SW480 (cell line): ENCODE measurements at regions not wholly inside any gene's neighbourhood (a gene's known extent, or its start where the extent isn't known, plus 50 kb on each side); places are given as distances from the start of the nearest gene placed in this dataset.
"Not testable (repeated sequence)": the region's sequence is repeated elsewhere in the genome, so short reads cannot be mapped to it uniquely, and the experiment has no call there.

ENCODE experiments used
- DNase-seq: peaks from one replicate; pipeline ENCODE4 v3.0.0-alpha.2; 2016; ENCODE audit warnings: low spot score

DNA sequence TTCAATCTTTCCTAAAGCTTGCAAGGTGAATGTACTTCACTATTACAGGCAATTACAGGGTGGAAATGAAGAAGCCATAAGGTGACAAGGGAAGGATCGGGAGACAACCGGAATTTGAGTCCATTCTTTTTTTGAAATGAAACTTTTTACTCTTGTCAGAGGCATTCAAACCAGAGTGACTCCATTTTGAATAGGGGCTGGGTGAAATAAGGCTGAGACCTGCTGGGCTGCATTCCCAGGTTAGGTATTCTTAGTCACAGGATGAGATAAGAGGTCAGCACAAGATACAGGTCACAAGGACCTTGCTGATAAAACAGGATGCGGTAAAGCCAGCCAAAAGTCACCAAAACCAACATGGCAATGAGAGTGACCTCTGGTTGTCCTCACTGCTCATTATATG lies 363.3 kb downstream of the TYW1 start:
- DNase-seq: no peak

DNA sequence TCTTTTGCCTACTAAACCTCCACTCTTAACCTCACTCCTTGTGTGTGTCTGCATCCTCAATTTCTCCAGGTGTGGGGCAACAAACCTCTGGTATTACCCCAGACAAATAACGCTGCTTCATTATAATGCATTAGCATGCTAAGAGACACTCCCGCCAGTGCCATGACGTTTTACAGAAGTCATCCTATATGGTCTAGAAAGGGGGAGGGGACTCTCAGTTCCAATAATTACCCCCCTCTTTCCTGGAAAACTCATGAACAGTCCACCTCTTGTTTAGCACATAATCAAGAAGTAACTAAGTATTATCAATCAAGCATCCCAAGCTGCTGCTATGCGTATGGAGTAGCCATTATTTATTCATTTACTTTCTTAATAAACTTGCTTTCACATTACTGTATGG lies 364.5 kb downstream of the TYW1 start:
- DNase-seq: no peak

DNA sequence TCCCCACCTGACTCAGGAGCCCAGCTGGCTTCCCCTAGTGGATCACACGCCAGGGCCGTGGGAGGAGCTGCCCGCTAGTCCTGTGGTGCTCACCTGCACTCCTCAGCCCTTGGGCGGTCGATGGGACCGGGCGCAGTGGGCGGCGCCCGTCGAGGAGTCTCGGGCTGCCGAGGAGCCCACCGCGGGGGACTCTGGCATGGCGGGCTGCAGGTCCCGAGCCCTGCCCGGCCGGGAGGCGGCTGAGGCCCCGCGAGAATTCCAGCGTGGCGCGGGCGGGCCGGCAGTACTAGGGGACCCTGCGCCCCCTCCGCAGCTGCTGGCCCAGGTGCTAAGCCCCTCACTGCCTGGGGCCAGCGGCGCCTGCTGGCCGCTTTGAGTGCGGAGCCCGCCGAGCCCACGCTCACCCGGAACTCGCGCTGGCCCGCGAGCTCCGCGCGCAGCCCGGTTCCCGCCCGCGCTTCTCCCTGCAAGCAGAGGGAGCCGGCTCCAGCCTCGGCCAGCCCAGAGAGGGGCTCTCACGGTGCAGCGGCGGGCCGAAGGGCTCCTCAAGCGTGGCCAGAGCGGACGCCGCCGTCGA lies 367.9 kb downstream of the TYW1 start:
- no peak for DNase-seq

DNA sequence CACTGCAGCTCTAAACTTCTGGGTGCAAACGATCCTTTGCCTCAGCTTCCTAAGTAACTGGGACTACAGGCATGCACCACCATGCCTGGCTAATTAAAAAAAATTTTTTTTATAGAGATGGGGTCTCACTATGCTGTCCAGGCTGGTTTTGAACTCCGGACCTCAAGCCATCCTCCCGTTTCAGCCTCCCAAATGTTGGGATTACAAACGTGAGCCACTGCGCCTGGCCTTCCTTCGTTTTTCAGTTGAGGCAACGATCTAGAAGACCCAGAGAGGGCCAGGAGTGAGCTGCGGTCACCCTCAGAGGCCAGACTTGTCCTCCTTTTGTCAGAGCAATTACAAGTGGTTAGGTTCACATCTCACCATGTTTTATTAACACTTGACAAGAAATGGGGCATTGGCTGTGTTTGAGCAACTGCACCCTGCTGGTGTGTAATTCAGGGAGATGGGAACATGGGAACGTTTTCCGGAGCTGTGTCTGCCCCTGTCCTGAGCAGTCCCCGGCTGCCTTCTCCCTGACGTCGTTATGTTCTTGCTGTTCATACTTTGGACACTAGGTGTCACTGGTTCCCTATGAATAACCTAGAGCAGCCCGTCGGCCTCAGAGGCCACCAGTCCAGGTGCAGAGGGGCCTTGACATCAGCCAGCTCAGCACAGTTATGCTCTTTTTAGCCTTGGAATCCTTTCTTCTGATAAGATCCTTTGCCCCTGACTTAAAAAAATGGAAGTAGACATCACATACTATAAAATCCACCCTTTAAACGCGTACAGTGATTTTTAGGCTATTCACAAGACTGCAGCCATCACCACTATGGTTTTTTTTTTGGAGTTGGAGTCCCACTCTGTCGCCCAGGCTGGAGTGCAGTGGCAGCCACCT lies 375.0 kb downstream of the TYW1 start:
- DNase-seq: peak; percentile 80

DNA sequence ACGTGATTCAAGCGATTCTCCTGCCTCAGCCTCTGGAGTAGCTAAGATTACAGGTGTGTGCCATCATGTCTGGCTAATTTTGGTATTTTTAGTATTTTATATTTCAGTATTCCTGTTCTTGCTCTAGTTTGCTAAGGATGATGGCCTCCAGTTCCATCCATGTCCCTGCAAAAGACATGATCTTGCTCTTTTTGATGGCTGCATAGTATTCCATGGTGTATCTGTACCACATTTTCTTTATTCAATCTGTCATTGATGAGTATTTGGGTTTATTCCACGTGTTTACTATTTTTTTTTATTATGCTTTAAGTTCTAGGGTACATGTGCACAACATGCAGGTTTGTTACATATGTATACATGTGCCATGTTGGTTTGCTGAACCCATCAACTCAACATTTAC lies 376.8 kb downstream of the TYW1 start:
- not testable (repeated sequence) for DNase-seq

DNA sequence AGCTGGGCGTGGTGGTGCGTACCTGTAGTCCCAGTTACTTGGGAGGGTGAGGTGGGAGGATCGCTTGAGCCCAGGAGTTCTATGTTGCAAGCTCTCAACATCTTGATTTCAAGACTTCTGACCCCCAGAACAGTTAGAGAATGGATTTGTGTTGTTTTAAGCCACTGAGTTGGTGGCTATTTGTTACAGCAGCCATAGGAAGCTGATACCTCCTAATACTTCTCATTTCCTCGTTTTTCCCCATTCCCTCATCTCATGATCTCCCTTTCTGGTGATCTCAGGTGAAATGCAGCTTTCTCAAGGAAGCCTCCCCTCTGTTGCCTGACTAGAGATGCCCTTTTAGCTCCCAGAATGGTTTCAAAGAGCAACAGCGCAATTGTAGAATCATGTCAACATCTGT lies 378.8 kb downstream of the TYW1 start:
- DNase-seq: no peak

DNA sequence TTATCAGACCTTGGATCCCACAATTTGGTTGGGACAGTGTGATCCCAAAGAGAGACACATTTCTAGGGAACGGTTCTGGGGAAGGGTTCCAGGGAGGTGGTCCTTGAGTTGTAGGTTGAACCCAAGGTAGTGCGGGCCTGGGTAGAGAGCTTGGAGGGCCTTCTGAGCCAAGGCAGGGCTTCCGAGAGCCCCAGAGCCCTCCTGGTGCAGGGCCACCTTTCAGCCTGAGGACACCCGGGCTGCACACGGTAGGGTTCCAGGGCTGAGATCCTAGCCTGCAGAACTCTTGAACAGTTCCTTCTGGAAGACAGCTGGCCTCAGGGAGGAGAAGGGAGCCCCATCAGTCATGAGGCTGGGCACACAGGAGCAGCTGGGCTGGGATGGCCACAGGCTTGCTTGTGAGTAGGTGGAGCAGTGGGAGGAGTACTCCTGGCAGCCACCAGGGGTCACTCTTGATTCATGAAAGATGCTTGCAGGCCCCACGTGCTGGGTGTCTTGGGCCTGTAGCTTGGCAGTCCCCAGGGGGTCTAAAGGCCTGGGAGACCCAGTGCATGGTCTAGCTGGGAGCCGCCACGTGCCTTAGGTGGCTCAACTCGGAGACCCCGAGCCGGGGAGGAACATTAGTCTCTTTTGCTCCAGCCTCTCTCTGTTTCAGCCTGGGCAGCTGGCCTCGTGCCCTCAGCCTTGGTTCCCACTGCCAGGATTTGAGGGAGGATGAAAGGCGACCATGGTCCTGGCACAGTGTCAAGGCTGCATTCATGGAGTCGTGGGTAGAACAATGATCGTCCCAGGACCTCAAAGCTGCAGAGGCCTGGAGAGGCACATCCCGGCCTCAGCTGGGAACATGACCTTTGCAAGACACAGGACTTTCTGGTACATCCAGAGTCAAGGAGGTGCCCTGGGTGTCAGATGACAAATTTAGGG lies 381.6 kb downstream of the TYW1 start:
- DNase-seq: peak; percentile 78

DNA sequence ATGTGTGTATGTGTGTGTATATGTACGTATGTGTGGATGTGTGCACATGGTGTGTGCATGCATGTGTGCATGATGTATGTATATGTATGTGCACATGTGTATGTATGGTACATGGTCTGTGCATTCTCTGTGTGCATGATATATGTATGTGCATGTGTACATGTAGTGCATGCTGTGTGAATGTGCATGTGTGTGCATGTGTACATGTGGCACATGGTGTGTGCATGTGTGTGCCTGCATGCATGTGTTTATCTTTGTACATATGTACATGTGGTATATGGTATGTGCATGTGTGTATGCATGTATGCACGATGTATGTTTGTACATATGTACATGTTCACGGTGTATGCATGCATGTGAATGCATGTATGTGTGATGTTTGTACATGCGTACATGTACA lies 383.7 kb downstream of the TYW1 start:
- no peak for DNase-seq

DNA sequence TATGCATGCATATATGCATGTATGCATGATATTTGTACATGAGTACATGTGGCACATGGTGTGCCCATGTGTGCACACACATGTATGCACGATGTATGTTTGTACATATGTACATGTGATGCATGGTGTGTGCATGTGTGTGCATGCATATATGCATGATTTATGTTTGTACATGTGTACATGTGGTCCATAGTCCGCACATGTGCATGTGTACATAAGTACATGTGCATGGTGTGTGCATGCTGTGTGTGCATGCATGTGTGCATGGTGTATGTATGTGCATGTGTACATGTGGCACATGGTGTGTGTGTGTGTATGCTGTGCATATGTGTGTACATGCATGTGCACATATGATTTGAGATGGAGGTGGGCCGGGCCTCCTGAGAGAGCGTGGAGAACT lies 384.2 kb downstream of the TYW1 start:
- no peak for DNase-seq

DNA sequence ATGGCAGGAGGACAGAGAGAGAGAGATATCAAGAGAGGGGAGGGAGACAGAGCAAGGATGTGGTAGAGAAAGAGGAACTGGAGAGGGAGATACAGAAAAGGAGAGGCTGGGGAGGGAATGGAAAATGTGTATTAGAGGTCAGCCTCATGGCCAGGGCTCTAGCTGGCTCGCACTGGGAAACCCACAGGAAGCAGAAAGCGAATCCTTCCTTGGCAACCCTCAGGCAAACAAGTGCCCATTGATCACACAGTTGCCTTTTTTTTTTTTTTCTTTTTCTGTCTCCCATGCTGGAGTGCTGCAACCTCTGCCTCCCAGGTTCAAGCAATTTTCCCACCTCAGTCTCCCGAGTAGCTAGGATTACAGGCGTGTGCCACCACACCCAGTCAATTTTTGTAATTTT lies 391.2 kb downstream of the TYW1 start:
- DNase-seq: no peak

DNA sequence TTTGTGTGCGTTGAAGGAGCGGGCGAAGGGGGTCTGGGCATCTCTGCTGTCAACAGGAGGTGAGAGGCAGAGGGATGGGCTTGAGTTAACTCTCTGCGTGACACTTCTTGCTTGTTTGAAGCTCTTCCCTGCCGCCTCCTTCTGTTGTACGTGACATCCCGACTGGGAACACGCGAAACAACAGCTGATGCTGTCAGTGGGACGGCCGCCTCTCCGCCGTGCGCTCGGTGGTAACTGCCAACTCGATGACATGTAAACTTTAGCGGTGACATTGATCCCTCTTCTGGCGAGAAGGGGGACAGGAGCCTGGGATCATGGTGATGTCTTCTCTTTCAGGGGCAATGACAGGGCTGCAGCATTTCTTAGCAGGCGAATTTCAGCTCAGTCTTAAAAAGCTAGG lies 394.5 kb downstream of the TYW1 start:
- DNase-seq: no peak

DNA sequence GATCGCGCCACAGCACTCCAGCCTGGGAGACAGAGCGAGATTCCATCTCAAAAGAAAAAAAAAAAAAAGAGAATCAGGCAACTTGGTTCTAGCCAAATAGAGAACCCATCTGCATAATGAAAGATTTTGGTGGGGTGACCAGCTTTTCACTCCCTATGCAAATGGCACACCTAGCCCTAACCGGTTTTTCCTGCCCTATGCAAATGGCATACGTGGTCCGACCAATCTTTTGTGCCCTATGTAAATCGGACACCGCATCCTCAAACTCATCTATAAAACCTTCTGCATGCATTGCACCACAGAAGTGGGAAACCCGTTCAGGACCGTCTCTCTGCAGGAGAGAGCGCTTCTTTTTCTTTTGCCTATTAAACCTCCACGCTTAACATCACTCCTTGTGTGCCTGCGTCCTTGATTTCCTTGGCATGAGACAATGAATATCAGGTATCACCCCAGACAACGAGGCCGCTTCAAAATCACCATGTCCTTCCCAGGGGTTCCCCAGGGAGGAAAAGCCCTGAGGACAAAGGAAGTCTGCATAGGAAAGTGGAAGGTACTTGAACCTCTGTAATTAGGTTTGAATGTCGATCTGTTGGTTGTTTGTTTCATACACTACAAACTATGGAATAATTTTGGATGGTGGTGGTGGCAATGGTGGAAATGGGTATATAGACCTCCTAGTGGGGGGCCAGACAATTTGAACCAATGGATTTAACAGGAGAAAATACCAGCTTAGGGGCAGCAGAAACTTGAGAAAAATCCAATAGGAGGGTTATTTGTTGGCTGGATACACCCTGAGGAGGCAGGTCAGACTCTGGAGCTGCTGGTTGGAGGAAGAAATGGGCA lies 396.2 kb downstream of the TYW1 start:
- DNase-seq: no peak

DNA sequence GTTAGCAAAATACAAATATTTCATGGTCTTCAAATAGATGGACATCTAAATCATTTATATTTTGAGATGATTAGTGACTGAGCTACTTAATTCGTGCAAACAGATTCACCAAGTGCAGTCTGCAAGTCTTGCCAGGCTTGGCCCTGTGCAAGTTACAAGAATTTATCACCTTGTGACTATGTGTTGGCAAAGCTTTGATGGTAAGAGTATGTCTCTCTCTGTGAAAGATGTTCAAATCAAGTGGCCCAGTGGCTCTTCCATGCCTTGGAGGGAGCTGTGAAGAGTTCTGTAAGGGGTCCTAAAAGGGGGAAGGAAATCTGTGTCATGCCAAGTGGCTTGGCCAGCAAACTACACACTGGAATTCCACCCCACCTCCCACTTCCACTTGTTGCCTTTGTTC lies 397.3 kb downstream of the TYW1 start:
- no peak for DNase-seq

DNA sequence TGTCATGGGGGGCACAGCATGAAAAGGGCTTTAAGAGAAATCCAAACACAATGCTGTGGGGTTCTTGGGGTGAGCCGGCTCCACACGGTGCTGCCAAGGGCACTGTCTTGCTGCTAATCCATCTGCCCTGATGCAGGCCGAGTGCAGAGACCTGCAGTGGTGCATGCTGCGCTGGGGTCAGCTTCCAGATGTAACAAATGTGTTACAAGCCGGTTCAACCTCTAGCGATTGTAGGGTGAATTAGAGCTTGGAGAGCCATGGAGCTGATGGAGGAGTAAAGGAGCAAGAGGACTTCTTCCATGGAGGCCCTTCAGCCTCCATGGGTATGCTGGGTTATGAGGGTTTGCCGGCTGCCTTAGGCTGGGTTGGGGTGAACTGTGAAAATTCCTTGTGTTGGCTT lies 402.3 kb downstream of the TYW1 start:
- DNase-seq: no peak

DNA sequence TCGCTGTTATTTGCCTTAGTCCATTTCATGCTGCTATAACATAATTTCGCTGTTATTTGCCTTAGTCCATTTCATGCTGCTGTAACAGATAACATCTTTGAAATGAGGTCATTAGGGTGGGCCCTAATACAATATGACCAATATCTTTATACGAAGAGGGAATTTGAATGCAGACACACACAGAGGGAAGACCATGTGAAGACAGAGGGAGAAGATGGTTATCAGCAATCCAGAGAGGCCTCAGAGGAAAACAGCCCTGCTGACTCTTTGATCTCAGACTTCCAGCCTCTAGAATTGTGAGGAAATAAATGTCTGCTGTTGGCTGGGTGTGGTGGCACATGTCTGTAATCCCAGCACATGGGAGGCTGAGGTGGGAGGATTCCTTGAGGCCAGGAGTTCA lies 404.9 kb downstream of the TYW1 start:
- DNase-seq: no peak

DNA sequence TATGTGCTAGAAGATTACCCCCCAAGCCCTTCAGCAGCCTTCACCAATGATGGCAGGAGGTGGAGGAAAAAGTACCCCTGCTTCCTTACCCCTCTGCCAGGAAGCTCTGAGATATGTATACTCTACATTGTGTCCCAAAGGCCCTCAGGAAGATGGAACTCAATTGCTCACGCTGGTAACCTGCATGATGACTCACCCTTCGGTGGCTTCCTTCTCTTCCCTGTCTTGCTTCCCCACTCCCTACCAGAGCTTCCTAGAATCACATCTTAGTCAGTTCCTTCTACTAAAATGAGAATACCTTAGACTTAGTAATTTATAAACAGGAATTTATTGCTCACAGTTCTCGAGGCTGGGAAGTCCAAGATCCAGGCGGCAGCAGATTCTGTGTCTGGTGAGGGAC lies 405.6 kb downstream of the TYW1 start:
- no peak for DNase-seq

DNA sequence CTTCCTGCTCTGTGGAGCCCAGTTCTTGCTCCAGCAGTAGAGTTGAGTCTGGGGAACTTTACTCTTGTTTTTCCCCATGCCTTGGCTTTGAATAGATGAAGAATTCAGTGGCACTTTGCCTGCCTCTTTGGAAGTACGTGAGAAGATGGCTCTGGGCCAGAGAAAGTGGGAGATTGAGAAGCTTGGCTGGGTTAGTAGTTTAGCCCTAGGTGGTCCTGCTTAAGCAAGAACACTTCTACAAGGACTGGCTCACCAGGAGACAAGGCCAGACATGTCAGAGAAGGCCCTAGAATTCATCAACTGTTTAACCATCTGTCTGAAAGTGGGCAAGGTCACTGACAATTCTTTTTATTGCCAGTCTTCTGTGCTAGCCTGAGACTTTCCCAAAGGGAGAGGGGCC lies 410.3 kb downstream of the TYW1 start:
- no peak for DNase-seq

DNA sequence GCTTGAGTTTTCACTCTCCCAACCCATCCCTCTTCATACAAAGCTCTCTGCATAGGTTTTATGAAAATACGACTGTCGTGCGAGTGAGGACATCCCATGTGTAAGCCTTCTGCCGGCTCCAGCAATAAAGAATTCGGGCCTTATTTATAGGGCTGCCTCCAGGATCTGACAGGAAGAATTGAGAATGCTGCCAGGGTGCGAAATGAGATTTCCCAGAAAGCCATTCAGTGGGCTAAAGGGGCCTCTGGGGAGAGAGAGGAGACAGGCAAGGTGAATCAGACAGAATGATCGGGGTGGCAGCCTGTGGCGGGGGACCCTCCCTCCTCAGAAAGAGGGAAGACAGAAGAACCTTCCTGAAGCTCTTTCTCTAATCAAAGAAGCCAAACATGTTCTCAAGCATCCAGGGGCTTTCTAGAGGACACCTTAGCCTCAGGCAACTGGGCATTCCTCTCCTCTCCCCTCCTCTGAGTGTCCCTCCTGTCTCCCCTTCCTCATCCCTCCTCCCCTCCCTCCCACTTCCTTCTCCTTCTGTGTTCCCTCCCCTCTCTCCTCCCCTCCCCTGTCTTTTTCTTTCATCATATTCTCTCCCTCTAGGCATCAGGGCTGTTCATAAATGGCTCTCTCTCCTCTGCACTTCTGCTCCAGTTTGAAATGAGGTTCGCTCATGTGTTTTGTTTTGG lies 410.9 kb downstream of the TYW1 start:
- DNase-seq: no peak

DNA sequence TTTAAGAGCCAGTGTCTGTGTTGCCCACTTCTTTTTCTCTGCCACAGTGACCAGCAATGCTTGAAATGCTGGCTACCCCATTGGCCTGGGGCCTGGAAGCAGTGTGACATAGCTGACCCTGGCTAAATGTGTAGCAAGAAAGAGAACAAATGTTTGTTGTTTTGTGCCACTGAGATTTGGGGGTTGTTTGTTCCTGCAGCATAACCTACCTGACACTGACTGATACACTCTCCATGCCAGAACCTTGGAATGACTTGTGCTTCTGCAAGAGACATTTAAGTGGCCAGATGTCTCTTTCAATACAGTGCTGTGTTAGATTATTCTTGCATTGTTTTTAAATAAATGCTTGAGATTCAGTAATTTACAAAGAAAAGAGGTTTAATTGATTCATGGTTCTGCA lies 411.5 kb downstream of the TYW1 start:
- no peak for DNase-seq

DNA sequence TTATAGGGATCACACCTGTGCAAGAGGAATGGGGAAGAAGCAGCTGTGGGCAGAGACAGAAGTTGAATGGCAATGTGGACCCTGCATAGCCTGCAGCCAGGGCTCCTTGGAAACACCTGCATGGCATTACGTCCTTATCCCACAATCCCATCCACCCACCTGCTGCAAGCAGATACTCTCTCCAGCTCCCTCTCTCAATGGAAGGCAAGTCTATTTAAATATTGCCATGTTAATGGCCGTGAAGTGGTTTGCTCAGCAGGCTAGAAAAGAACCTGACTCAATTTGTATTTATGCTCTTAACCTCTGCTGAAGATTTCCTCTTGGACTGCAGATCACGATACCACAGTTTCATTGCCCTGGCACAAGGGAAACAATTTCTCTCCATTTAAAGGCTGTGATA lies 417.0 kb downstream of the TYW1 start:
- no peak for DNase-seq

DNA sequence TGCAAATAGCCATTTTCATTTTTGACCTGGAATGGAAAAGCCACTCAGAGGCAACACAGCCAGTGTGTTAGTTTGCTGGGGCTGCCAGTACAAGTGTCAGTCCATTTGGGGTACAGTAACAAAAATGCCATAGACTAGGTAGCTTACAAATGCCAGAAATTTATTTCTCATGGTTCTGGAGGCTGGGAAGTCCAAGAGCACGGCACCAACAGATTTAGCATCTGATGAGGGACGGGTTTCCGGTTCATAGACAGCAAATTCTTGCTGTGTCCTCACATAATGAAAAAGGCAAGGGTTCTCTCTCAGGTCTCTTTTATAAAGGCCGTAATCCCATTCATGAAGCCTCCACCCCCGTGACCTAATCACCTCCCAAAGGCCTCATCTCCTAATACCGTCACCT lies 418.2 kb downstream of the TYW1 start:
- DNase-seq: no peak
